HG03342 (cell line): ENCODE measurements at regions not wholly inside any gene's neighbourhood (a gene's known extent, or its start where the extent isn't known, plus 50 kb on each side); places are given as distances from the start of the nearest gene placed in this dataset.

Source experiments
- ATAC-seq: cut with Tn5 transposase; IDR thresholded peaks from one replicate; pipeline ENCODE4 v1.9.1; 2021; ENCODE audit warnings: mild to moderate bottlenecking, moderate library complexity; ENCODE audit not compliant: unreplicated experiment

DNA sequence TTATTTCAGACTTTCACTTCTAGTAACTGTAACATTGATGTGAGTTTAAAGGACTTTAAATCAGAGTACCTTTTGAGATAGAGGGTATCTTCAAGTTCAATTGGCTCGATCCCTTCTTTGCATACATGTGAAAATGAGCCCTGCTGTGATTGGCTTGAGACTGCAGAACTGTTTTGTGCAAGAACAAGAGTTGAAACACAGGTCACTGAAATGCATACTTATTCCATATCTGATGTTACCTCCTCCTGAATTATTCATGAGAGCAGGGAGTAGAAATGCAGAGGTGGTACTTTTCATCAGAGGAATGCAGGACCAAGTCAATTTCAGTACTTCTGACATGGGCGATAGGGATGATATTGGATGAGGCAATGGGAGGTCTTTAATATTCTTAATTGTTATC lies 459.5 kb downstream of the TLR4 start:
- no peak for ATAC-seq

DNA sequence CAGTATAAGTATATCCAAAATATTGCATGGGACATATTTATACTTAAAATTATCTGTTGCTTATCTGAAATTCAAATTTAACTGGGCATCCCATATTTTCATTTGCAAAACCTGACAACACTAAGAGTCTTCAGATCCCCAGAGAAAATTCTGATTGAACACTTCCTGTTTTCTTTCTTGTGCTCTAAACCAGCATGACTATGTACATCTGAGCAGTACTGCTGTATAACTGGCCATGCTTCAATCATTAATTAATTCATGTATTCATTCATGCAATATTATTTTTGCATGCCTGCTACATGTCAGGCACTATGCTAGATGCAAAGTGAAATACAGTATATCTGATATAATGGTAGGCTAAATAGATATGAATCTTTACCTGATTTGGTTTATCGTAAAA lies 461.2 kb downstream of the TLR4 start:
- no peak for ATAC-seq

DNA sequence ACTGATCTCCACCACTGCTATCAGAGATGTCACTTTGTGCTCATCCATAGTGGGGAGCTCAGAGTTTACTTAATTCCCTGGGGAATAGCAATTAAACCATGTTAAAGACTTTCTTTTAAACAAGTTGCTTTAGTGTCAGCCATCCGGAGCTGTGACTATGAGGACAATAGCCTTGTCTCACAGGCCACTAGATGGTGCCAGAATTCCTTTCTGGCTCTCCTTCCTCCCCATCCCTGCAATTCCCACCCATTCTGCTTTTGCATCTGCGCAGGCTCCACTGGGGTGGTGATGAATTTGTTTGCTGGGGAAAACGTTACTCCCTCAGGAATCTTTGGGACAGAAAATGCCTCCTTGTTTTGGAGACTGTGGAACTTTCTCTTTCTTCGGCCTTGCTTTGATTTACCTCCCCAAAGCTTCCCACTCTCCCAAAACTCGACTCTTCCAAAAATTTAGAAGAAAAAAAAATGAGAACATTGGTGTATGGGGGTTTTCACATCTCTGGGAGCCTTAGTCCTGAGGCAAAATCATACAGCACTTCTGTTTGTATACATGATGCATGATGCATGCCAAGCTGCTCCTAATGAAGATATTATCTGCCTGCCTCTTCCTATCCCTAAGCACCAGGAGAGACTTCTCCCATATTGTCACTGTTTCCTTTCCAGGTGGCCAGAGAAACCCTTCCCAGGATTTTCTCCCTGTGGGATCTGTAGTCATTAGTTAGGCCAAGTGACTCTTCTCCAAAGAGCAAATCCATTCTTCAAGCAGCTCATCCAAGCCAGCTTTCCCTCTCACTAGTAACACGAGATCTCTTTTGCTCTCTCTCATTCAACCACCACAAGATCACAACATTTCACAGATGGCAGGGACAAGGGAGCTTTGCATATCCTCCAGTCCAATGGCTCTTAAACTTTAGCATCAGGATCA lies 466.1 kb downstream of the TLR4 start:
- no peak for ATAC-seq

DNA sequence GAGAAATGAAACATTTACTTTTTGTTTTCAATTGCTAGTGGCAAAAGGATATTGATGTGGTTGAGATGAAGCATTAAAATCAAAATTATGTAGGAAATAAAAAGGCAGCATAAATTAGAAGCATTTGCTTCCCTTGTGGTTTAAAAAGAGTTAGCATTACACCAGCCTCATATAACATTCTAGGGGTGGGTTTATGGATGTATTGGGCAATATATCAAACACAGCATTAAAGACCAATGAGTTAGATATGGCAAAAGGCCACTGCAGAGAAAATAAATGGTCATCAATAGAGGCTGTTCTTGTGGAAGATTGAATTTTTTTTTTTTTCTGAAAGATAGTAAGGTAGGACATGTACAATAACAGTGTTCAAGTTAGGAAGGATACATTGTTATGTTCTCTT lies 473.0 kb downstream of the TLR4 start:
- ATAC-seq: no peak

DNA sequence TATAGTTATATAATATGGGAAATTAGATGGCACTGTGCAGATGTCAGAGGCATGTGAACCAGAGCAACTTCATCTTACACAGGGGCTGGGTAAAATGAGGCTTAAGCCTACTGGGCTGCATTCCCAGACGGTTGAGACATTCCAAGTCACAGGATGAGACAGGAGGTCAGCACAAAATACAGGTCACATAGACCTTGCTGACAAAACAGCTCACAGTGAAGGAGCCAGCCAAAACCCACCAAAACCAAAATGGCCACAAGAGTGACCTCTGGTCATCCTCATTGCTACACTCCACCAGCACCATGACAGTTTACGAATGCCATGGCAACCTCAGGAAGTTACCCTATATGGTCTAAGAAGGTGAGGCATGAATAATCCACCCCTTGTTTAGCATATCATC lies 479.4 kb downstream of the TLR4 start:
- no peak for ATAC-seq

DNA sequence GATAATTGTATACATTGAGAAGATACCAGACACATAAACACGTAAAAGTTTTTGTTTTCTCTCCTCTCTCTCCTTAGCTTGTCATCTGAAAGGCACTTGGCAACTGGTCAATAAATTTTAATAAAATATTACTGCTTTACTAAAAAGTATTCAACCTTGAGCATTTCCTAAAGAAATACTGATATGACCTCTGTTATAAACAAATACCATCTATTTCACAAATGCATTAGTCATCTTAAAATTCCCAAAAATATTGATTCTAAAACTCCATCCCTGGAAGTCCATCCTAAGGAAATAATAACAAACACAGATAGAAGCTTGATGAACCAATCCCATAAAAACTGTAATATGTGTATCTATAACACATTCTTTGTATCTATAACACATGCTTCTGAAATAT lies 483.2 kb downstream of the TLR4 start:
- ATAC-seq: no peak

DNA sequence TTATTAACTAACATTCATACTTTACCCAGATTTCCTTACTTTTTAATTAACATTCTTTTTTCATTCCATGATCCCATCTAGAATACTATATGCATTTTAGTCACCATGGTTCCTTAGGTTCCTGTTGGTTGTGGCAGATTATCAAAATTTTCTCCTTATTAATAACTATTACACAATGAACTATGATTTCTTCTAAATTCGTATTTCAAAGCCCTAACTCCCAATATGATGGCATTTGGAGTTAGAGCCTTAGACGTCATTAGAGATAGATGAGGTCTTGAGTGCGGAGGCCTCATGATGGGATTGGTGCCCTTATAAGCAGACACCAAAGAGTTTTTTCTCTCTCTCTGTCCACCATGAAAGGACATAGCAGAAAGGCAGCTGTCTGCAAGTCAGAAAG lies 485.4 kb downstream of the TLR4 start:
- no peak for ATAC-seq

DNA sequence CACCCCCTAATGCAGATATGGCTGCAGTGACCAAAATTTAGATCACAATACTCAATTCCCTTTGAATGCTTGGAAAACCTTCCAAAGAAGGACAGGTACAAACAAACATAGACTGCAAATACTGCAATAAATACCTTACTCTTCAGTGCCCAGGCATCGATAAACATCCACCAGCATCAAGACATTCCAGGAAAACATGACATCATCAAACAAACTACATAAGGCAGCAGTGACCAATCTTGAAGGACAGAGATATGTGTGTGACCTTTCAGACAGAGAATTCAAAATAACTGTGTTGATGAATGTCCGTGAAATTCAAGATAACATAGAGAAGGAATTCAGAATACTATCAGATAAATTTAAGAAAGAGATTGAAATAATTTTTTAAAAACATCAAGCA lies 488.6 kb downstream of the TLR4 start:
- ATAC-seq: no peak

DNA sequence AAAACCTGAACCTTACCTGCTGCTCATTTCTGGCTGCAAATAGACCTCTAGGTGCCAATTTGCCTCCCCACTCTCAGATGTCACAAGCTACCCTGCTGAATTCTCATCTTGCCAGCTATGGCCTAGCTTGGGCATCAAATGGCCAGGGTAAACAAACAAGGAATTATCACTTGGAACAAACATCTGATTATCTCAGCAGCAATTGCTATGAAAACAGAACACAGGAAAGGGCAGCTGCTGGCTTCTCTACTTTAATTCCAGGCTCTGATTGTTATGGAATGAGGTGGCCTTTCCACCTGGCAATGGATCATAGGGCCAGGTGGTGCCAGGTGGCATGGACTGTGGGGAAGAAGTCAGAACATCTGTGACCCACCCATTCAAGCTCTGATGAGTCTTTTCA lies 505.1 kb downstream of the TLR4 start:
- ATAC-seq: no peak

DNA sequence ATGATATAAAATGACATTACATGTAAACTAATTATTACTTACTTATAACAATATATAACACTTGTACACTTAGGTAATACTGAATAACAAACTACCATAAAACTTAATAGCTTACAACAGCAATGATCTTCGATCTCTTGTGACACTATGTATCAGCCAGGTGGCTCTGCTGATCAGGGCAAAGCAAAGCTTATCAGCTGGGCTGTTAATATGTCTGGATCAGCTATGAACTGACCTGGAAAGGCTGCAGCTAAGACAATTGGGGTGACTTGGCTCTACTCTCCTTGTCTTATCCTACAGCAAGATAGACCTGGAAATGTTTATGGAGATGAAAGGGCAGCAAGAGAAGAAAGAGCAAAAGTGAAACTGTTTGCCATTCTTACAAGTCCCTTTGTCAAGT lies 511.3 kb downstream of the TLR4 start:
- no peak for ATAC-seq

DNA sequence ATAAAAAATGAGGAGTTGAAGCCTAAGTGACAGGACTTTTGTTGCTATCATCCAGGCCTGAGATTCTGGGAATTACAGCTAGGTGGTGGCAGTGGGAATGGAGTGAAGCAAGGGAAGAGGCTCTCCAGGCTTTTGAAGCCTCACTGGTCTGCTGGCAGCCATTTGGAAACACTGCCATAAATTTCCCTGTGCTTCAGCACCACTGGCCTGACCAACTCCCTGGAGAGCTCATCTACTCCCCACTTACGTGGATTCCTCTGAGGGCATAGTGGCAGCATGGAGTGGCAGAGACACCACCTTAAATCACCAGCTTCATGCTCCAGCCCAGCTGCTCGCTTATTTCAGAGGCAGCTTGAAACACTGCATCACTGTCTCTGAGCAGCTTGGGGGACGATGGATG lies 518.2 kb downstream of the TLR4 start:
- no peak for ATAC-seq

DNA sequence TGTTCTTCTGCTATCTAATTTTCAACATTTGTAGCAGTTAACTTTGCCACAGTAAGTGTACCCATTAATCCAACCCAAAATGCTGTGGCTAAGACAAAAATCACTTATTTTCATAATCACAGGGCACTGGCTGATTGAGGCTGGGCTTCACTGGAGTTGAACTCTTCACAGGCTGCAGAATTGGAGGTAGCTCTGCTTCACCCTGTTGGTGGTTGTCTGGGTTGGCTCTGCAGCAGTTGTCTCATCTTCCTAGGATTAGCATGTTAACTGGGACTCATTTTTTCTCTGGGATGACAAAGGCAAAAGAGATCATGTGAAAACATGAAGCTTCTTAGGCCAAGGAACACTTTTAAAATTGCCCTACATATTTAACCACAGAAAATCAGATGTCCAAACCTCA lies 518.9 kb downstream of the TLR4 start:
- ATAC-seq: no peak

DNA sequence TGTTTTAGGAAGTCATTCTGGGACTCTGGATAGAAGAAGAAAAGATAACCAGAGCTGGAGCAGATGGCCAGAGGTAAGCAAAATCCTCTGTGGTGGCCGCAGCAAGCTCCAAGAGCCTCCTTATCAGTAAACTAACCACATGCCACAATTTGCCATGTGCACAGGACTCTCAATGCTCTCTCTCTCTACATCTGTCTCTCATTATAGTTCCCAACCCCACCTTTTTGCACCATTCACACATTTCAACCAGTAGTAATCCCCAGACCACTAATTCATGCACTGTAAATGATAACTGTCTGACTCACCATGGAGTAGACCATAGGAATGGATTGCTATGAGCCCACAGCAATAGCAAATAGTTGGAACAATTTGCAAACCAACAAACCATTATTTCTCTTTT lies 526.1 kb downstream of the TLR4 start:
- no peak for ATAC-seq

DNA sequence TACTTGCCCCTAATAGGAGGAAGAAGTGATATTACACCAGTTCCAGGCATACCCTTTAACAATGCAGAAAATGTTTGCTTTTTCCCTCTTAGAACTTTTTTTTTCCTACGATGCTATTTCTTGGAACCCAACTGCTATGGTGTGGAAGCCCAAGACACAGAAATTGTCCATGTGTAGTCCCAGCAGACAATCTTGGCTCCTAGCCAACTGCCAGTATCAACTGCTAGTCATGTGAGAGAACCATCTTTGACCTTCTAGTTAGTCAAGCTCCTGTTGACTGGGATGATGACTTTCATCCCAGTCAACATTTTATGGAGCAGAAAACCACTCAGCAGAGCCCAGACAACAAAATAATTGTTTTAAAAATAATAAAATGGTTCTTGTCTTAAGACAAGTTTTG lies 532.4 kb downstream of the TLR4 start:
- ATAC-seq: no peak

DNA sequence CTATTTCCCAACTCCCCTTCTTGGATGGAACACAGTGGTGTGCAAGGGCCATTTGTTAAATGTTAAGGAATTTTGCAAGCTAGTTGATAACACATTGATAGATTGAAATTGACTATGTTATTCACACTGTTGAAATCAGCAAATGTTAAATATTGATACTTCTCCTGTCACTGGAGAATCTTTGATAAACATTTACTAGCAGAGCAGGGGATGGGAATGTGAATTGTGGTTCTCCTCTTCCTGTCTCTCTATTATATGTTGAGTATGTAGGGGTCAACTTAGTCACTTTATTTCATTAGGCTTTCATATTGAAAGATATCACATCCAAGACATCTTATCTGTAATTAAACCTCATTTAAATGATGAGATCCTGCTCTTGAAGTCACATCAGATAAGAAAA lies 533.9 kb downstream of the TLR4 start:
- ATAC-seq: no peak

DNA sequence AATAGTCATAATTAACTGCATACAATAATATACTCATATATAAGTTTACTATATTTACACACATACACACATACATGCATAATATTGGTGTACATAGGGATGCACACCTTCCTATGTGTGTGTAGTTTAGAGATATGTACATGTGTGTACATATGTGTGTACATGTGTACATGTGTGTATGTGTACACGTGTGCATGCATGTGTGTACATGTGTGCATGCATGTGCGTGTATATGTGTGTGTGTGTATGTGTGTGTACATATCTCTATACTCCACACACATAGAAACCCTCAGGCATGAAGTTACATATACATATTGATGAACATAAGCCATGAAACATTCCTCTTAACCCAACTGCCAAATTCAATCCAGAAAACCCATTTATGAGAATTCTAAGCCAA lies 547.8 kb downstream of the TLR4 start:
- no peak for ATAC-seq

DNA sequence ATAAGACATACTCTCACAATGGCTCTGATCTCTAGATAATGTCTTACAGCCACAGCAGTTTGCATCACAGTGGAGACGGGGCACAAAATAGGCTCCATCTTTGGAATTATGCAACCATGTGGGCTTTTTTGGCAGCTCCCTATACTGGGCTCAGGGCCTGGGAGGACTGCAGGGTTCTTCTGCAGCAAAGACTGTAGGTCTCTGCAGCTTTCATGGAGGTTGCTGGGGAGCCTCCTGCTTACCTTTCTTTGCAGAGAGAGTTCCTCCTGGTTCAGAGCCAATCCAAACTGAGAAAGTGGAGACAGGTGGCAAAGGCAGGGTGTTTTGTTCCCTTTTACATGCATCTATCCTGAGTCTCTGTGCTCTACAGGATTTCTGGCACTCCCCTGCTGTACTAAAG lies 558.0 kb downstream of the TLR4 start:
- no peak for ATAC-seq

DNA sequence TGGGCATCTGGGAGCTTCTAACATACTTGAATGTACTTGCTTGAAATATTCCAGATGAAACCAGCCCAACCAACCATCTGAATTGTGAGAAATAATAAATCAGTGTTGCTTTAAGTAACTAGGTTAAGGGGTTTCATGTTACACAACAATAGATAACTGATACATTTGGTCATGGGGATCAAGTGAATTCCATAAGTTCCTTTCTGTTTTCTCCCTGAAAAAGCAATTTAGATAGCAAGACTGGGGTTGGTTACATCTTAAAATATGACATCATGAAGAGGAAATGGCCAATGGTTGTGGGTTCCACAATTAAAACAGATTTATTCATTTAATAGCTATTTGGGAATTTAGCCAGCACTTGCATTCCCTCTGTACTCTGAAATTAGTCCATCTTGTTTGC lies 559.7 kb downstream of the TLR4 start:
- no peak for ATAC-seq

DNA sequence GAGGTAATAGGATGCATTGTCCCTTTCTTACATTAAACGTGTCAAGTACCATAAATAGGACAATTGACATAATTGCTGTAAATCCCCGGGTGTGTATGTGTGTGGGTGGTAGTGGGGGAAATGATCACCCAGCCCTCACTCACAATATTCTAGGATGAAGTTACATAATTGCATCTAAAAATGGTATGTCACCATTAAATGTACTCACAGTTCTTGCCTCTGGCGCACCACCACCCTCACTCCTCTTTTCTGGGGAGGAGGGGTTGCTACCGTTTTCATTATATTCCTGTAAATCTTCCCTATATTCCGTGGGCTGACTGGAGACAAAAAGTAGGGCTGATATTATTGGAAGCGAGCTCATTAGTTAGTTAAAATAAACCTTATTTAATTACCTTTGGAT lies 563.8 kb downstream of the TLR4 start:
- no peak for ATAC-seq

DNA sequence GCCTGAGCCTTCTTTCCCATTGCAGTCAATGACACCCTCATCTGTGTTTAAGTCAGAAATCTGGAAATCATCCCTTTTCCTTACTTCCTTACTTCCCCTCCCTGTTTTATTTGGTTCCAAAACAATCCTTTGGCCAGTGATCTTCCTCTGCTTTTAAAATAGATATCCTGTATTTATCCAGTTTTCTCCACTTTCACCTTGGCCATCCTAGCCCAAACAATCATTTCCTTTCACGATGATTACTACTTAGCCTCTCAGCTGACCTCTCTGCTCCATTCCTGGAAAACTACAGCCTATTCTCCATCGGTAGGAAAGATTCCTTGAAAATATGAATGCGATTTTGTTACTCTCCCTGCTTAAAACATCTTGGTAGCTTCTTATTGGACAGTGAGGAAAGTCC lies 565.4 kb downstream of the TLR4 start:
- ATAC-seq: no peak

DNA sequence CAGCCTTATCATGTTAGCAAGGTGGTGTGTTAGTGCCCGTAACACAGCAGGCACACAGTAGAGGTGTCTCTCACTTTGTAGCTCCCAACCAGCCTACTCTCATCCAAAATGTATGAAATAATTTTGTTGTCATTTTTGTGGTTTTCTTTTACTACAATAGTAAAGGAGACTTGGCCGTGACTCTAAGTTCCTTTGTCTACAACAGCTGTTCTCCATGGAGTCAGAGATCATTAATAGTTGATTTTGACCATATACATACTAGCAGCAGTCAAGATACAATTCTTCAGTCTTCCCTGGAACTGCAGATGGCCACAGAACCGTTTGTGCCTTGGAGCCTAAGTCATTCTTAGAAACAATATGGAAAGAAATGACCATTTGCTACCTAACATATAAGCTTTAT lies 567.1 kb downstream of the TLR4 start:
- ATAC-seq: no peak

DNA sequence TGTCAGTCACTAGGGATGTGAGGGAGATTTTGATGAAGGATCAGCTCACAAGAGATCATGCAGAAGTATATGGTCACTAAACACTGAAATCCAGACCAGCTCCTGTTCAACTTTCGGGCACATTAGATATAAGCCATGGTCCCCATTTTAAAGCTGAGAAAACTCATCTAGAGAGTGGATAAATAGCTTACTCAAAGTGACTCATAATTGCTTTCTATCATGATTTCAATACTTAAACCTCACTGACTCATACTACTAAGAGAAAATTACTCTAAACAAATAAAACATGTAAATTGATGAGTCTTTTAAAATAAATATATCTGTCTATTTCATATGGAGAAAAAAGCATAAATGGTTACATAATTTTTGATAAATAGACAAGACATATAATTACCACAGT lies 567.7 kb downstream of the TLR4 start:
- ATAC-seq: no peak

DNA sequence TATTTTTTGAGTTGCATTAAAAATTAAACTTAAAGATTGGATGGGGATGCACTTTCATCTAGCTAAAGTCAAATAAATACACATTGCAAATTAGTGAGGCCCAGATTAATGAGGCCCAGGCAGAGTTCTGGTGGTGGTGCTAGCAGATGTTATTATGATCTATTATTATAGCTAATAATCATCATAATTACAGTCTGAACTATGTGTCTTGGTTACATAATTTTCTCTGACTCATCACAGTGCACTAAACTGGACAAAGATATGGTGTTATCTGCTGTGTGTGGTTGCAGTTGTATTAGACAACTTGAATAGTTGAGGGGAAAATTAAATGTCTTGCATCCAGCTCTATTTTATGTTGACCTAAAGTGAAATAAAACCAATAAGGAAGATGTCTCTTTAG lies 568.8 kb downstream of the TLR4 start:
- no peak for ATAC-seq
